OCI-LY3 (cell line): ENCODE measurements at regions not wholly inside any gene's neighbourhood (a gene's known extent, or its start where the extent isn't known, plus 50 kb on each side); places are given as distances from the start of the nearest gene placed in this dataset.
"Not testable (repeated sequence)": the region's sequence is repeated elsewhere in the genome, so short reads cannot be mapped to it uniquely, and the experiment has no call there.

Experiments
- CTCF ChIP-seq: fragments of 200-600, 300-600 bp; sonication (generic); IDR thresholded peaks from 2 replicates; pipeline ENCODE4 v1.5.1; 2014; ENCODE audit warnings: antibody characterized with exemption, low read length, low read depth
- EZH2phosphoT487 ChIP-seq: fragments of 200-600 bp; shearing (Covaris generic); IDR thresholded peaks from 2 replicates; pipeline ENCODE4 v1.6.1; 2018; ENCODE audit warnings: antibody characterized with exemption, mixed run types, low read depth

GRCh38 chr2:87679950-87680349 is 67.9 kb upstream of the PLGLB2 start:
- not testable (repeated sequence) for TF ChIP-seq CTCF, EZH2phosphoT487
